HCT116 (cell line): ENCODE measurements at regions not wholly inside any gene's neighbourhood (a gene's known extent, or its start where the extent isn't known, plus 50 kb on each side); places are given as distances from the start of the nearest gene placed in this dataset.
"Not testable (repeated sequence)": the region's sequence is repeated elsewhere in the genome, so short reads cannot be mapped to it uniquely, and the experiment has no call there.

Experiments used
- ATAC-seq: fragments of 200-7000 bp; cut with Tn5 transposase; 2 replicates; pipeline ENCODE4 v1.9.1; 2020; ENCODE audit warnings: mild to moderate bottlenecking, moderate library complexity
- BruUV-seq: library from RNA; stranded (reverse); fragments of 400-500 nt; replicated peaks from 2 replicates; lab custom pipeline; 2021; lab: Mats Ljungman, UMichigan
- CTCF ChIA-PET: fragments of 300-600 bp; sonication (Branson Sonifier 250); formaldehyde crosslinking; loops from one replicate; lab custom pipeline; 2021; ENCODE audit warnings: antibody characterized with exemption; lab: Charles Lee
- POLR2A ChIA-PET: fragments of 300-600, 350-600 bp; sonication (Branson Sonifier 250); formaldehyde crosslinking; loops from one replicate; lab custom pipeline; 2021; ENCODE audit warnings: antibody characterized with exemption; lab: Charles Lee
- RAD21 ChIA-PET, 2 experiments: fragments of 300-600 bp; sonication (Branson Sonifier 250); formaldehyde crosslinking; loops; one replicate each; lab custom pipeline; 2023; ENCODE audit warnings: low total read pairs in 2 of 2; ENCODE audit not compliant: uncharacterized antibody in 2 of 2, unreplicated experiment in 2 of 2, low non-redundant PET in 1 of 2; lab: Charles Lee
- DNase-seq: peaks from one replicate; pipeline ENCODE4 v3.0.0-alpha.2; 2010; ENCODE audit warnings: low read depth, low spot score
- H2AFZ ChIP-seq: fragments of 200-600 bp; shearing (Covaris generic), sonication (generic); 2 replicates; pipeline ENCODE4 v1.6.1; 2017; ENCODE audit warnings: low read depth, mixed run types, mixed read lengths, antibody characterized with exemption, low read length; ENCODE audit not compliant: poor library complexity, severe bottlenecking
- H3K27ac ChIP-seq: 2 replicates; pipeline ENCODE4 v1.5.1; 2012; ENCODE audit warnings: low read depth, low read length
- H3K27me3 ChIP-seq: fragments of 200-600 bp; sonication (generic); 2 replicates; pipeline ENCODE4 v1.6.1; 2016; ENCODE audit warnings: mixed run types, low read length, mixed read lengths; ENCODE audit not compliant: insufficient read depth
- H3K36me3 ChIP-seq, 2 experiments: fragments of 200-500 bp in 1 of 2; fragments of 200-600 bp in 1 of 2; sonication (Bioruptor generic) in 1 of 2; sonication (generic) in 1 of 2; 2 replicates each; pipeline versions ENCODE4 v1.5.1 to v1.6.1; 2014 to 2016; ENCODE audit warnings: low read length in 2 of 2, inconsistent platforms in 1 of 2, mixed read lengths in 1 of 2, mixed run types in 1 of 2; ENCODE audit not compliant: insufficient read depth in 2 of 2, control insufficient read depth in 1 of 2
- H3K4me1 ChIP-seq, 2 experiments: fragments of 200-600 bp in 1 of 2; sonication (generic) in 1 of 2; 2 replicates each; pipeline versions ENCODE4 v1.5.1 to v1.6.1; 2012 to 2017; ENCODE audit warnings: low read length in 2 of 2, inconsistent platforms in 1 of 2, mild to moderate bottlenecking in 1 of 2, mixed read lengths in 1 of 2, mixed run types in 1 of 2, moderate library complexity in 1 of 2; ENCODE audit not compliant: insufficient read depth in 2 of 2, control insufficient read depth in 1 of 2
- H3K4me2 ChIP-seq: fragments of 200-600 bp; sonication (generic); 2 replicates; pipeline ENCODE4 v1.6.1; 2017; ENCODE audit warnings: mixed run types, low read length, mixed read lengths
- H3K4me3 ChIP-seq, 2 experiments: fragments of 200-600 bp in 1 of 2; sonication (generic) in 1 of 2; replicated peaks in 1 of 2; 2 replicates each; pipeline ENCODE4 v1.5.1; 2011 to 2016; ENCODE audit warnings: low read length in 2 of 2, control low read depth in 1 of 2, low read depth in 1 of 2, mild to moderate bottlenecking in 1 of 2, mixed read lengths in 1 of 2, mixed run types in 1 of 2
- H3K79me2 ChIP-seq: fragments of 200-600 bp; sonication (generic); 2 replicates; pipeline ENCODE4 v1.6.1; 2017; ENCODE audit warnings: mild to moderate bottlenecking, mixed run types, low read length, moderate library complexity, mixed read lengths; ENCODE audit not compliant: insufficient read depth
- H3K9ac ChIP-seq: fragments of 200-600 bp; sonication (generic); 2 replicates; pipeline ENCODE4 v1.6.1; 2016; ENCODE audit warnings: low read length, mixed read lengths
- H3K9me2 ChIP-seq: fragments of 200-600 bp; sonication (generic), shearing (Covaris generic); 2 replicates; pipeline ENCODE4 v1.6.1; 2017; ENCODE audit warnings: mixed run types, mild to moderate bottlenecking, moderate library complexity; ENCODE audit not compliant: insufficient read depth
- H3K9me3 ChIP-seq, 2 experiments: fragments of 200-500 bp in 1 of 2; fragments of 200-600 bp in 1 of 2; sonication (Bioruptor generic) in 1 of 2; sonication (generic) in 1 of 2; 2 replicates each; pipeline ENCODE4 v1.6.1; 2014 to 2017; ENCODE audit warnings: low read length in 2 of 2, mixed read lengths in 2 of 2, inconsistent platforms in 1 of 2, low read depth in 1 of 2, mild to moderate bottlenecking in 1 of 2, mixed run types in 1 of 2, moderate library complexity in 1 of 2; ENCODE audit not compliant: control insufficient read depth in 1 of 2, insufficient read depth in 1 of 2
- H4K20me1 ChIP-seq: fragments of 200-600 bp; sonication (generic), shearing (Covaris generic); 2 replicates; pipeline ENCODE4 v1.6.1; 2017; ENCODE audit warnings: mixed run types, mild to moderate bottlenecking, moderate library complexity; ENCODE audit not compliant: insufficient read depth
- CBX3 ChIP-seq: IDR thresholded peaks from 2 replicates; pipeline ENCODE4 v1.6.1; 2012; ENCODE audit warnings: low read depth
- EGR1 ChIP-seq: IDR thresholded peaks from 2 replicates; pipeline ENCODE4 v1.6.1; 2012; ENCODE audit warnings: low read depth
- EZH2 ChIP-seq: fragments of 200-600 bp; sonication (generic); IDR thresholded peaks from 2 replicates; pipeline ENCODE4 v1.6.1; 2017; ENCODE audit warnings: antibody characterized with exemption, mixed run types
- EZH2phosphoT487 ChIP-seq: fragments of 200-600 bp; IDR thresholded peaks from 2 replicates; pipeline ENCODE4 v1.6.1; 2018; ENCODE audit warnings: antibody characterized with exemption, borderline replicate concordance
- FOSL1 ChIP-seq: IDR thresholded peaks from 2 replicates; pipeline ENCODE4 v1.6.1; 2012; ENCODE audit warnings: low read depth
- JUND ChIP-seq: IDR thresholded peaks from 2 replicates; pipeline ENCODE4 v1.6.1; 2012
- POLR2A ChIP-seq: IDR thresholded peaks from 2 replicates; pipeline ENCODE4 v1.7.0; 2011; ENCODE audit warnings: borderline replicate concordance; ENCODE audit not compliant: insufficient read depth, insufficient read length; ENCODE audit errors: extremely low read depth
- RAD21 ChIP-seq: IDR thresholded peaks from 2 replicates; pipeline ENCODE4 v1.6.1; 2012; ENCODE audit warnings: low read depth, mild to moderate bottlenecking
- SIN3A ChIP-seq: IDR thresholded peaks from 2 replicates; pipeline ENCODE4 v1.6.1; 2012; ENCODE audit warnings: low read depth
- SP1 ChIP-seq: IDR thresholded peaks from 2 replicates; pipeline ENCODE4 v1.6.1; 2012; ENCODE audit warnings: low read depth
- SRF ChIP-seq: IDR thresholded peaks from 2 replicates; pipeline ENCODE4 v1.6.1; 2012; ENCODE audit warnings: low read depth
- ZFX ChIP-seq: fragments of 450-650 bp; IDR thresholded peaks from 2 replicates; pipeline ENCODE4 v1.6.1; 2017
- ZNF274 ChIP-seq: fragments of 200-500 bp; sonication (Bioruptor generic); IDR thresholded peaks from 2 replicates; pipeline ENCODE4 v1.6.1; 2014; ENCODE audit warnings: mild to moderate bottlenecking, low read depth, low read length, inconsistent platforms
- intact Hi-C: fragments of 100-400 bp; cut with micrococcal nuclease; formaldehyde crosslinking; loops from 2 replicates; pipeline ENCODE4 v1.10.0; 2022
- TF ChIP-seq, protein P1 (sequence below): IDR thresholded peaks from 2 replicates; pipeline ENCODE4 v1.6.1; 2012

DNA sequence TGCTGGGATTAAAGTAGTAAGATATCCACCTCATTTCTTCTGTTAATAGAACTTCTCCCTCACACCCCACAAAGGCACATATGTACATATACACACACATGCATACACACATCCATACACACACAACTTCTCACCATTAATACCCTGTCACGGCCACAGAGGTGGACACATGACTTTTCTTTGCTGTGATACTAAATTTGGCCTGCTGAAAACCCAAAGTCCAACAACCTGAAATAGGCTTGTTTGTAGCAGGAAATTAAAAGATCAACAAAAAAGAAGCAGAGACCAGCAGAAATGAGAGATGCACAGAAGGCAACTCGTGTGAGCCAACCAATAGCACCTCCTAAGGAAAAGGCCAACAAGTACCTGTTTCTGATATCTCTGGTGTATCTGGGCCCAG, 128.7 kb upstream of the PCGF5 start (continued):
- TF ChIP-seq POLR2A (no peak), ZNF274 (no peak), SIN3A (no peak)

GRCh38 chr10:91096274-91096673, 124.2 kb upstream of the PCGF5 start:
- POLR2A ChIA-PET = no interaction called here
- BruUV-seq = no TSS peak
- RAD21 ChIA-PET = no interaction called here
- H3K9ac ChIP-seq = no peak overlapping the region
- no peaks in the 10 kb centered on the region for H3K36me3 ChIP-seq
- DNase-seq = no peak
- H3K27ac ChIP-seq = no peak overlapping the region
- TF ChIP-seq EGR1 (no peak), CBX3 (no peak), RAD21 (no peak), EZH2 (no peak), FOSL1 (no peak), SP1 (no peak), POLR2A (no peak), SRF (no peak), JUND (no peak), ZNF274 (no peak), ZFX (no peak), EZH2phosphoT487 (no peak)
- ATAC-seq = no peak
- no peaks in the 10 kb centered on the region for H4K20me1 ChIP-seq
- CTCF ChIA-PET = no interaction called here
- no peaks in the 10 kb centered on the region for H3K4me1 ChIP-seq
- intact Hi-C loops = no loop called here
- no peaks in the 10 kb centered on the region for H3K27me3 ChIP-seq
- H3K79me2 ChIP-seq = no peaks in the 10 kb centered on the region
- H2AFZ ChIP-seq = no peak overlapping the region
- H3K9me2 ChIP-seq = no peaks in the 10 kb centered on the region
- peaks cover 7 to 8% of the 10 kb centered on the region in 2 experiments; a peak in 2 of 4 replicates for H3K9me3 ChIP-seq
- no peak overlapping the region for H3K4me3 ChIP-seq
- no peak overlapping the region for H3K4me2 ChIP-seq

GRCh38 chr10:91097313-91097712, 123.2 kb upstream of the PCGF5 start:
- TF ChIP-seq RAD21 (no peak), SP1 (no peak), EZH2 (no peak), CBX3 (no peak), JUND (no peak), SIN3A (no peak)
- TF ChIP-seq, protein P1, sequence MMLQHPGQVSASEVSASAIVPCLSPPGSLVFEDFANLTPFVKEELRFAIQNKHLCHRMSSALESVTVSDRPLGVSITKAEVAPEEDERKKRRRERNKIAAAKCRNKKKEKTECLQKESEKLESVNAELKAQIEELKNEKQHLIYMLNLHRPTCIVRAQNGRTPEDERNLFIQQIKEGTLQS = no peak
- no peaks in the 10 kb centered on the region for H3K4me1 ChIP-seq
- H3K9ac ChIP-seq = no peak overlapping the region
- ChIA-PET RAD21 (no interaction called here), CTCF (no interaction called here), POLR2A (no interaction called here)
- intact Hi-C loops = no loop called here
- no peaks in the 10 kb centered on the region for H4K20me1 ChIP-seq
- DNase-seq (no peak), ATAC-seq (no peak)
- H3K79me2 ChIP-seq = no peaks in the 10 kb centered on the region
- no peaks in the 10 kb centered on the region for H3K36me3 ChIP-seq
- H2AFZ ChIP-seq = no peak overlapping the region
- H3K4me2 ChIP-seq = no peak overlapping the region
- no peaks in the 10 kb centered on the region for H3K27me3 ChIP-seq
- H3K9me3 ChIP-seq = peaks cover 7 to 8% of the 10 kb centered on the region in 2 experiments; a peak in 2 of 4 replicates
- H3K4me3 ChIP-seq = no peak overlapping the region
- BruUV-seq = no TSS peak
- no peaks in the 10 kb centered on the region for H3K9me2 ChIP-seq
- H3K27ac ChIP-seq = no peak overlapping the region

DNA sequence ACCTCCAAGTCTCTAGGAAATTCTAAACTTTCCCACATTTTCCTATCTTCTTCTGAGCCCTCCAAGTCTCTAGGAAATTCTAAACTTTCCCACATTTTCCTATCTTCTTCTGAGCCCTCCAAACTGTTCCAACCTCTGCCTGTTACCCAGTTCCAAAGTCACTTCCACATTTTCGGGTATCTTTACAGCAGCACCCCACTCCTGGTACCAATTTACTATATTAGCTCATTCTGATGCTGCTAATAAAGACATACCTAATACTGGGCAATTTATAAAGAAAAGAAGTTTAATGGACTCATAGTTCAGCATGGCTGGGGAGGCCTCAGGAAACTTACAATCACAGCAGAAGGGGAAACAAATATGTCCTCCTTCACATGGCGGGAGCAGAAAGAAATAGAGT, 122.4 kb upstream of the PCGF5 start:
- BruUV-seq, H3K4me1 ChIP-seq, H3K36me3 ChIP-seq, H3K79me2 ChIP-seq, H4K20me1 ChIP-seq, H2AFZ ChIP-seq, H3K4me2 ChIP-seq, H3K27ac ChIP-seq, POLR2A ChIA-PET, H3K9me3 ChIP-seq, CTCF ChIA-PET, intact Hi-C loops, DNase-seq, H3K27me3 ChIP-seq, ATAC-seq, H3K9ac ChIP-seq, H3K9me2 ChIP-seq, H3K4me3 ChIP-seq, RAD21 ChIA-PET: not testable (repeated sequence)
